HK-2 (cell line): ENCODE measurements at regions not wholly inside any gene's neighbourhood (a gene's known extent, or its start where the extent isn't known, plus 50 kb on each side); places are given as distances from the start of the nearest gene placed in this dataset.
"Not testable (repeated sequence)": the region's sequence is repeated elsewhere in the genome, so short reads cannot be mapped to it uniquely, and the experiment has no call there.

Experiments
- DNase-seq: peaks from one replicate; pipeline ENCODE4 v3.0.0-alpha.2; 2018; ENCODE audit not compliant: unreplicated experiment

- no peak for DNase-seq
Observed at GRCh38 chr1:81264976-81265375, 535.8 kb upstream of the ADGRL2 start.

GRCh38 chr1:81259625-81260411 is 540.9 kb upstream of the ADGRL2 start:
- no peak for DNase-seq

GRCh38 chr1:81254560-81254959 is 546.2 kb upstream of the ADGRL2 start:
- no peak for DNase-seq

- DNase-seq, result no peak
Observed at GRCh38 chr1:81254068-81254467, 546.7 kb upstream of the ADGRL2 start.

GRCh38 chr1:81252471-81253151 is 548.1 kb upstream of the ADGRL2 start:
- DNase-seq, result no peak

GRCh38 chr1:81250825-81251224 is 549.9 kb upstream of the ADGRL2 start:
- DNase-seq, result not testable (repeated sequence)

GRCh38 chr1:81245084-81245715 is 555.5 kb upstream of the ADGRL2 start:
- DNase-seq, result not testable (repeated sequence)

- not testable (repeated sequence) for DNase-seq
Observed at GRCh38 chr1:81244612-81245011, 556.1 kb upstream of the ADGRL2 start.

- no peak for DNase-seq
Observed at GRCh38 chr1:81242103-81242502, 558.6 kb upstream of the ADGRL2 start.

GRCh38 chr1:81238129-81238528 is 562.6 kb upstream of the ADGRL2 start:
- DNase-seq, result no peak

- DNase-seq, result no peak
Observed at GRCh38 chr1:81237473-81238089, 563.2 kb upstream of the ADGRL2 start.

- DNase-seq, result no peak
Observed at GRCh38 chr1:81234237-81234636, 566.5 kb upstream of the ADGRL2 start.

GRCh38 chr1:81233591-81233990 is 567.1 kb upstream of the ADGRL2 start:
- DNase-seq, result no peak

- no peak for DNase-seq
Observed at GRCh38 chr1:81232420-81232819, 568.3 kb upstream of the ADGRL2 start.

GRCh38 chr1:81231729-81232038 is 569.0 kb upstream of the ADGRL2 start:
- DNase-seq, result no peak

- DNase-seq, result no peak
Observed at GRCh38 chr1:81230983-81231728, 569.6 kb upstream of the ADGRL2 start.

GRCh38 chr1:81228926-81229325 is 571.8 kb upstream of the ADGRL2 start:
- no peak for DNase-seq

GRCh38 chr1:81226603-81226928 is 574.2 kb upstream of the ADGRL2 start:
- DNase-seq, result no peak

GRCh38 chr1:81225789-81226602 is 574.7 kb upstream of the ADGRL2 start:
- no peak for DNase-seq

- no peak for DNase-seq
Observed at GRCh38 chr1:81224222-81224621, 576.5 kb upstream of the ADGRL2 start.

- no peak for DNase-seq
Observed at GRCh38 chr1:81221564-81221963, 579.2 kb upstream of the ADGRL2 start.
